ENCODE measurements at regions not wholly inside any gene's neighbourhood (a gene's known extent, or its start where the extent isn't known, plus 50 kb on each side); places are given as distances from the start of the nearest gene placed in this dataset.

DNA sequence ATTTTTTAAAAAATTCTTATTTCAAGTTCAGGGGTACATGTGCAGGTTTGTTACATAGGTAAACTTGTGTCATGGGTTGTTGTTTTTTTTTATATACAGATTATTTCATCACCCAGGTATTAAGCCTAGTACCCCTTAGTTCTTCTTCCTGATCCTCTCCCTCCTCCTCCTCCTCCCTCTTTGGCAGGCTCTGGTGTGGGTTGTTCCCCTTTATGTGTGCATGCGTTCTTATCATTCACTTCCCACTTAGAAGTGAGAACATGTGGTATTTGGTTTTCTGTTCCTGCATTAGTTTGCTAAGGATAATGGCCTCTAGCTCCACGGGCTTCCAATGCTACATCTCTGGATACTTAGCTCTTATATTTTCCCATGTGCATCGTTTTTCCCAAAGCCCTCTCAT lies 404.4 kb downstream of the HAPSTR1 start:
- no peak for DNase-seq (ENCODE audit: low read depth)
- TF ChIP-seq, protein P1, sequence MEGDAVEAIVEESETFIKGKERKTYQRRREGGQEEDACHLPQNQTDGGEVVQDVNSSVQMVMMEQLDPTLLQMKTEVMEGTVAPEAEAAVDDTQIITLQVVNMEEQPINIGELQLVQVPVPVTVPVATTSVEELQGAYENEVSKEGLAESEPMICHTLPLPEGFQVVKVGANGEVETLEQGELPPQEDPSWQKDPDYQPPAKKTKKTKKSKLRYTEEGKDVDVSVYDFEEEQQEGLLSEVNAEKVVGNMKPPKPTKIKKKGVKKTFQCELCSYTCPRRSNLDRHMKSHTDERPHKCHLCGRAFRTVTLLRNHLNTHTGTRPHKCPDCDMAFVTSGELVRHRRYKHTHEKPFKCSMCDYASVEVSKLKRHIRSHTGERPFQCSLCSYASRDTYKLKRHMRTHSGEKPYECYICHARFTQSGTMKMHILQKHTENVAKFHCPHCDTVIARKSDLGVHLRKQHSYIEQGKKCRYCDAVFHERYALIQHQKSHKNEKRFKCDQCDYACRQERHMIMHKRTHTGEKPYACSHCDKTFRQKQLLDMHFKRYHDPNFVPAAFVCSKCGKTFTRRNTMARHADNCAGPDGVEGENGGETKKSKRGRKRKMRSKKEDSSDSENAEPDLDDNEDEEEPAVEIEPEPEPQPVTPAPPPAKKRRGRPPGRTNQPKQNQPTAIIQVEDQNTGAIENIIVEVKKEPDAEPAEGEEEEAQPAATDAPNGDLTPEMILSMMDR (IDR thresholded peaks at IDR 0.05; ENCODE audit: control insufficient read depth, extremely low read depth, insufficient read depth): no peak
- H3K4me3 ChIP-seq (ENCODE audit: low read depth, low read length): no peak overlapping the region

DNA sequence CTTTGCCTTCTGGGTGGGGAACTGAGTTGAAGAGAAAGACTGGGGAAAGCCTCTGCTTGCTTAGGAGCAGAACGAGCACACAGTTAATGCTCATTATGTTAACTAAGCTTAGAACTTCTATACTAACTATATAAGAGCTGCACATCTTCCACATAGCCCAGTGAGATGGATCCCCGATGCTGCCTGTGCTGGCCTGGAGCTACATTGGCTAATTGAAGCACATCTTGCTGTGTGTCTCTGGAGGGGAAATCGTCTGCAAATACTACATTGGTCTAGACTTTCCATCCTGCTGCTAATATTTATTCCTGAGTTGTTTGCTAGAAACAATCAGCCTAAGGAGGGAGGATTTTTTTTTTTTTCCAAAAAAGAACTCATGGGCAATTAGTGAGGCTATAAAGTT lies 406.3 kb downstream of the HAPSTR1 start:
- no peak overlapping the region for H3K4me3 ChIP-seq (ENCODE audit: low read depth, low read length)
- DNase-seq (ENCODE audit: low read depth): no peak
- TF ChIP-seq, protein P1 (IDR thresholded peaks at IDR 0.05; ENCODE audit: control insufficient read depth, extremely low read depth, insufficient read depth): no peak

DNA sequence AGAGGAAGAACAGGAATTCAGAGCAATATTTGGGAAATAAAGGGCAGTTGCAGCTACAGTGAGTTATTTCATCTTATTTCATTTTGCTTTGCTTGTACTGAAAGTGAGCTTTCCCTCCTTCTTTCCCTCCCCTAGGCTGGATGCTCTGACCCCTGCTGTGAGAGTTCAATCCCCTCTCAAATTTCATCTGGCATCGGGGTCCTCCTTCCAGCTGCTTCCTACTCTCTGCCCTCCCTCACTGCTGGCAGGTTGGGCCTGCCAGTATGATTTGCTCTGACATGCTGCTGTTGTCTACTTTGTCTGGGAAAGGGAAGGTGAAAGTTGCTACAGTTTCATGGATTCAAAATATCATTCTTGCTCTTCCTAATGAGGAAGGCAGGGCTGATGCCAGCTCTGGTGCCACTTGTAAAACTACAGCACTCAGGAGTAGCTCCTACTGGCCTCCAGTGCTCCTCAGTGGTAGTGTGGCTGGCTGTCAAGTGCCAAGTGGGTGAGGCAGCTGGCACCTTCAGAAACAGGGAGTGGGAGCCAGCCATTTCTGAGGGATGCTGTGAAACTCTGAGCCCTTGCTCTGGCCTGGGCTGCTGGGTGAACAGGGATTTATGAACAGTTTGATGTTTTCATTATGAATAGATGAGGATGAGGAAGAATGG lies 408.6 kb downstream of the HAPSTR1 start:
- TF ChIP-seq, protein P1 (IDR thresholded peaks at IDR 0.05; ENCODE audit: control insufficient read depth, extremely low read depth, insufficient read depth): no peak
- H3K4me3 ChIP-seq (ENCODE audit: low read depth, low read length): no peak overlapping the region
- no peak for DNase-seq (ENCODE audit: low read depth)

DNA sequence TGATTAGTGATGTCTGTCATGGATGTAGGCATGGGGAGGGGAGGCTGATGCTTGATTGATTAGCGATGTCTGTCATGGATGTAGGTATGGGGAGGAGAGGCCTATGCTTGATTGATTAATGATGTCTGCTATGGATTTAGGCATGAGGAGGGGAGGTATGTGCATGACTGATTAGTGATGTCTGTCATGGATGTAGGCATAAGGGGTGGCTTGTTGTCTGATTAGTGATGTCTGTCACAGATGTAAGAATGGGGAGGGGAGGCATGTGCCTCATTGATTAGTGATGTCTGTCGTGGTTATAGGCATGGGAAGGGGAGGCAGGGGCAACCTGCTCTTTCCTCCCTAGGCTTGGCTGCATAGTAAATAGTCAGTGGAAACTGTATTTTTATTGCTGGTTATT lies 409.4 kb downstream of the HAPSTR1 start:
- TF ChIP-seq, protein P1 (IDR thresholded peaks at IDR 0.05; ENCODE audit: control insufficient read depth, extremely low read depth, insufficient read depth): no peak
- H3K4me3 ChIP-seq (ENCODE audit: low read depth, low read length): no peak overlapping the region
- no peak for DNase-seq (ENCODE audit: low read depth)

DNA sequence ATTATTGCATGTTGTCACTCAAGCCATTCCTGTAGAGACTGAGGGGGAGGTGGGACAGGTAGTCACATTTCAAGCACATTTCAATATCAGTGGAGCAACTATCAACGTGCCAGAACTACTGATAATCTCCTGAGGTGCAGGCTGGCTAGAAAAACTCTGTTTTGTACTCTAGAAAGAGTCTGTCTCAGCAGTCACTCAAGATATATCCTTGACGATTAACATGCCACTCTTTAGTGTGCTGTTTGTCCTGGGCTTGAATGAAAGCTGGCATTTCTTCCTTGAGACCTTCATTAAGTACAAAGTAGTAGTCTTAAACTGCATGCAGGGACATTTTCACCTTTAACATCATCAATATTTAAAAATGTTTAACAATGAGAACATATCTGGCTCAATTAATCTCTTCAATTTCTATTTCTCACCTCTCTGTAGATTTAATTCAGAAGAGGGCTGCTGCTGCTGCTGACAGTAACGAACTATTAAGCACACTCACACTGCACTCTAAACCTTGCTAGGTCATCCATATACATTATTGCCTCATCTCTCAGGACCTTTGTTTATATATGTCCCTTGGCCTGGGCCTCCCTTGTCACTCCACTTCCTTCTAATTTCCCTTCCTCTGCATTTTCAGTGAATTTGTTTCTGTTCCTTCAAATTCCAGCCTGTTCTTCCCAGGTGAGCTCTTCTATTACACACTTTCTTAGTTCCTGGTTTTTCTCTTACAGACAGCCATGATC lies 412.0 kb downstream of the HAPSTR1 start:
- H3K4me3 ChIP-seq (ENCODE audit: low read depth, low read length): no peak overlapping the region
- TF ChIP-seq, protein P1 (IDR thresholded peaks at IDR 0.05; ENCODE audit: control insufficient read depth, extremely low read depth, insufficient read depth): no peak
- no peak for DNase-seq (ENCODE audit: low read depth)

DNA sequence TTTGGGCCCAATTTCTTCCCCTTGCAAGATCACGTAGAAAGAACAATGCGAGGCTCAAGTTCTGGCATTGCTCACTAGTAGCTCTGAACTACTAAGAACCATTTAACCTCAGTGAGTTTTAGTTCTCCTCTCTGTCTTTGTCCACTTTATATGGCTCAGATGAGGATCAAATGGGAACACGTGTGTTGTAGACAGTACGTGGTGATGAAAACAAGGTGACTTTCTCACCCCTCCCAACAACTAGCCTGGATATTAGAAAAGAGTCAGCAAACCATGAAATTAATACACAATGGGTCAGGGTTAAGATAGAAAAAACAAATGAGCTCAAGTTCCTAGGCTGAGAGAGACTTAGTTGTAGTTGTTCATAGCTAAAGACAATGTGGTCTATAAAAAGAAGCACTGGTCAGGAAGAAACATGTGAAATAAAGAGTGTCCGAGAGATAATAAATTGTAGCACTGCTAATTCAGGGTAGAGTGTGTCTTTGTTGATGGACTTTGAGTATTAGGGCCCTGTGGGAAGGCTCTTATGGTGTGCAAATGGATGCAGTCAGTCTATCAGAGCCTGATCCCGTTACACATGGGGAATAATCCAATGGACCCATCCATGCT lies 417.0 kb downstream of the HAPSTR1 start:
- DNase-seq (ENCODE audit: low read depth): no peak
- TF ChIP-seq, protein P1 (IDR thresholded peaks at IDR 0.05; ENCODE audit: control insufficient read depth, extremely low read depth, insufficient read depth): no peak
- H3K4me3 ChIP-seq (ENCODE audit: low read depth, low read length): no peak overlapping the region

Measured in LNCaP clone FGC (cell line).